Activated CD8-positive, alpha-beta memory T cell treated with anti-CD3 and anti-CD28 coated beads, Interleukin-2, amount 50 U/mL, for 24 hours (primary cell): ENCODE measurements at regions not wholly inside any gene's neighbourhood (a gene's known extent, or its start where the extent isn't known, plus 50 kb on each side); places are given as distances from the start of the nearest gene placed in this dataset.
"Not testable (repeated sequence)": the region's sequence is repeated elsewhere in the genome, so short reads cannot be mapped to it uniquely, and the experiment has no call there.

ENCODE experiments used
- DNase-seq: peaks from one replicate; pipeline ENCODE4 v3.0.0-alpha.2; 2020; ENCODE audit errors: extremely low read depth

DNA sequence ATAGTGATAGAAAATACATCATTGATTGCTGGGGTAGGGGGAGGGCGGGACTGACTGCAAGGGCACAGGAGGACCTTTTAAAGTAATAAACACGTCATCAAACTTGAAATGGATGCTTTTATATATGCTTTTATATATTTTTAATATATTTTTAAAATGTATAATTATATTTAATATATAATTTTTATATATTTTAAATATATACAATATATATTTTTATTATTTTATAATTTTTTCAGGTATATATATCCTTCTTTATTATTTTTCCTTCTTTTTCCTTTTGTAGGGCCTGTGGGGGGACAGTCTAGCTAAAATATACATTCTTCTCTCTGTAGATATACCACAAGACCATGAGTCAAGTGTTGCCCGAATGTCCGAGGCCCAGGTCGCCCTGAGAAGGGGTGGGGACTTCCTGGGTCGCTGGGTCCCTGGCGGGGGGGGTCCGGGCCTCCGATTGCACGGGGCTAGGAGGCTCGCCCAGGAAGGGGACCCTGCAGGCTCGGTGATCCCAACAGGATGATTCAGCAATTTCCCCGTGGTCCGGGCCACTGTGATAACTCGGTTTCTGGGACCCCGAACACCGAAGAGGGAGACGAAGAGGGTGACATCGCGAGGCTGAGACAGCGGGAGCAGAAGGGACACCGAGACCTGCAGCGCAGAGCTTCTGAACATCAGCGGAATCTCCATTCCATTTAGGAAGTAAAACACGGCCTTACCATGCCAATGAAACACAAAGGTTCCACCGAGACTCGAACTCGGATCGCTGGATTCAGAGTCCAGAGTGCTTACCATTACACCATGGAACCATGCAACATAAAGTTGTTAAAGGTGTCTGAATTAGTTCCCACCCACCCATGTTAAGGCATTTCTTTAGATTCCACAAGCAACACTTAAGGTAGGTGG lies 112.5 kb upstream of the NBPF11 start:
- DNase-seq: no peak

GRCh38 chr1:148263906-148264255 lies 111.8 kb upstream of the NBPF11 start:
- no peak for DNase-seq

GRCh38 chr1:148263128-148263905 lies 111.2 kb upstream of the NBPF11 start:
- DNase-seq: no peak

- DNase-seq: not testable (repeated sequence)
These were observed 109.6 kb upstream of the NBPF11 start for GRCh38 chr1:148261684-148262083.

- not testable (repeated sequence) for DNase-seq
These were observed 105.8 kb upstream of the NBPF11 start for GRCh38 chr1:148257886-148258285.

DNA sequence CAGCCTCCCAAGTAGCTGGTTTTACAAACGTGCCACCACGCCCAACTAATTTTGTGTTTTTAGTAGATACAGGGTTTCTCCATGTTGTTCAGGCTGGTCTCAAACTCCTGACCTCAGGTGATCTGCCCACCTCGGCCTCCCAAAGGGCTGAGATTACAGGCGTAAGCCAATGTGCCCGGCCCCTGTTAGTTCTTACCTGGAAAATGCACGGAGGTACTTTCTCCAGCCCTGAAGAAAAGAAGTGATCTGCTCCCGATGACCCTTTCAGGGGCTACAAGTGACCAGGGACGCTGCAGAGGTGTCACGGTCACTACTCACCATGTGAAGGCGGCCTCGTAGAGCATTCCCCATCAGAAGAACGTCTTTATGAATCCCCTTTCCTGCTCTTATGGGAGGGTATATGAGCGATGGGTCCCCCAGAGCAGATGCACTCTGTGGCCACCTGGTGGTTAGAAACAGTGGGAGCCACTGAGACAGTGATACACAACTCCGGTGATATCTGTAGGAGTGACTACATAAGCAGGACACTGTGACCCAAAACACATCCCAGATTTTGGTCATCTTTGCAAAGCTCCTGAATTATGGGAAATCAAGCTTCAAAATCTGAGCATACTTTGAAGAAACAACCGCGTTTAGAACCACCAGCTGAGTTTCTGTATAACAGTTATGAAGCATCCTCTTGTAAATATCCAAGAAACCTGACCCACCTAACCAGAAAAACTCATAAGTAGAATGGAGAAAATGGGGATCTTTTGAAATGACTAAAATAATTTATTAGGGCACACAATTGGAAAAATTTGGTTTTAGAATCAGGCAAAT lies 102.7 kb upstream of the NBPF11 start:
- DNase-seq: not testable (repeated sequence)

- not testable (repeated sequence) for DNase-seq
These were observed 101.7 kb upstream of the NBPF11 start for GRCh38 chr1:148253808-148254207.

GRCh38 chr1:148248798-148249197 lies 96.7 kb upstream of the NBPF11 start:
- DNase-seq: not testable (repeated sequence)

- not testable (repeated sequence) for DNase-seq
These were observed 94.3 kb upstream of the NBPF11 start for GRCh38 chr1:148246258-148246861.

- DNase-seq: not testable (repeated sequence)
These were observed 93.8 kb upstream of the NBPF11 start for GRCh38 chr1:148245843-148246242.

- DNase-seq: not testable (repeated sequence)
These were observed 93.4 kb upstream of the NBPF11 start for GRCh38 chr1:148245443-148245842.

GRCh38 chr1:148233250-148233649 lies 81.2 kb upstream of the NBPF11 start:
- not testable (repeated sequence) for DNase-seq

GRCh38 chr1:148228846-148229245 lies 76.8 kb upstream of the NBPF11 start:
- not testable (repeated sequence) for DNase-seq

DNA sequence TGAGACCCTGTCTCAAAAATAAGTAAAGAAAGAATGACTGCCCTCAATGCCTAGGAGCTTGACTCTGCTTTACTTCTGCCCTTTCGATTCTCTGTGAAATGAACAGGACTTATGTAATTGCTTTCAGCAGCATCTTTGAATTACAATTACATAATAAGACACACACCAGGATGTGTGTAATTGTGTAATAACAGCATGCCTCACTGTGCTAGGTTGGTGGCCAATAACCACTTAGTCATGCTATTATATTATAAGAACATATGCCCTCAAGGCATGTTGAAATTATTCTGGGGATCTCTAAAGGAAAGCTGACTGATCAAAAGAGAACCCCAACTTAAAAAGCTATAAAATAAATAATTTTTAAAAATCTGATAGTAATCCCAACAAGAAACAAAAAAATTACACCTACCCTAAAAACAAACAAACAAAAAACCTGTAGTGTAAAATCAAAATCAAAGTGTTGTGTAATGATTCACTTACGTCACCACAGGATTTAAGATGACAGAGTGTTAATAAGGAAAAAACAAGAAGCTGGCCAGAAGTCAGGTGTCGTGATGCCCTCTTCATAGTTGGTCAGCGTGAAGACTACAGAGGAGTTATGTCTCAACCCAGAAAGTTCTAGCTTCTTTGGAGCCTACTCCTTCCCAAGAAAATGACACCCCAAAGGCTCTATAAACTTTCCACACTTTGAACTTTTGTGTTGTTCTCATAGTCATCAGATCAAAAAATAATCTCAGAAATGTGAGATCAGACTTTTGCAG lies 70.5 kb upstream of the NBPF11 start:
- not testable (repeated sequence) for DNase-seq

DNA sequence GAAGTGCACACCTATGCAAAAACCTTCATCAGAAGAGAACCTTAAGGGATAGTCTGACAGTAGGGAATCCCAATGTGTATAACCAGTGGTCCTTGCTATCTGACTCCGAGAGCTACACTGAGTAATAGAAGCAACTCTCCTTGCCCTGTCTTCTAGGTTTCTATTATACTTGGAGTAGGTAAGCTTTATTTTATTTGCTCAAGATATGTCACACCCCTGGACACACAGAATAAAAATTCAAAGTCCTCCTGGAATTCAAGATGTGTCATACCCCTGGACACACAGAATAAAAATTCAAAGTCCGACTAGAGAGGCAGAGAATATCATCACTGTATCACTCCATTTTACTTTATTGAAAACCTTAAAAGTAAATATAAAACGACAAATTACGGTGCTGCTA lies 69.5 kb upstream of the NBPF11 start:
- DNase-seq: not testable (repeated sequence)

DNA sequence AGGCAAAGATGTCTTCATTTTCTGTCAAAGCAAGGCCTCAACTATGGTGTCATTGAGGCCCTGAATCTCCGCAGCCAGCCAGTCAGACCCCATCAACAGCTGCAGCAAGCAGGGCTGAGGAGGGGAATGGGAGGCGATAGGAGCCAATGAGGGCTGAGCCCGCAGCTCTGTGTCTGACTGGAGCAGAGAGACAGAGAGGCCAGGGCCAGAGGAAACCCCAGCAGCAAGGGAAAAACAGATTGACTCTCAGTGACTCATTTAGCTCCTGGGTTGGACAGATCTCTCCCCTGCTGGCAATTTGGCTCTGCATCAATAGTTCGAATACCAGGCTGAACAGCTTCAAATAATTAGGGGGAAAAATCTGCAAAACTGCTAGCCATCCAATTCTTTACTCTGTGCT lies 67.1 kb upstream of the NBPF11 start:
- DNase-seq: not testable (repeated sequence)

GRCh38 chr1:148211191-148211590 lies 59.1 kb upstream of the NBPF11 start:
- not testable (repeated sequence) for DNase-seq

DNA sequence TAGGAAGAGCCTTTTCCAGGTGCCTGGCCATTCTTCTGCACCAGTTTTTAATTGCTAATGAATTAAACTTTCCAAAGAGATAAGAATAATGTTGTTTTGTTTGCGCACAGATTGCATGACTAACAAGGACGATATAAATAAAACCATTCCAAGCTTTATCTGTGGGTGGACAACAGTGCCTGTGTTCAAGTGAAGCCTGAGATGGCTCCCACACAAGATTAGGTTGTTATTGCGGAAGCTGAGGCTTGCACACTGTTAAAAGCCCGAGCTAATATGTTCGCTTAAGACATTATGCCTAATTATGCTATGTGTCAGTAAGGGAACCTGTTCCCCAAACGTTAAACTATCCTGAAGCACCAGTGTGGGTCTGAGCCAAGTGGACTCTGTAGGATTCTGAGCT lies 58.5 kb upstream of the NBPF11 start:
- not testable (repeated sequence) for DNase-seq

DNA sequence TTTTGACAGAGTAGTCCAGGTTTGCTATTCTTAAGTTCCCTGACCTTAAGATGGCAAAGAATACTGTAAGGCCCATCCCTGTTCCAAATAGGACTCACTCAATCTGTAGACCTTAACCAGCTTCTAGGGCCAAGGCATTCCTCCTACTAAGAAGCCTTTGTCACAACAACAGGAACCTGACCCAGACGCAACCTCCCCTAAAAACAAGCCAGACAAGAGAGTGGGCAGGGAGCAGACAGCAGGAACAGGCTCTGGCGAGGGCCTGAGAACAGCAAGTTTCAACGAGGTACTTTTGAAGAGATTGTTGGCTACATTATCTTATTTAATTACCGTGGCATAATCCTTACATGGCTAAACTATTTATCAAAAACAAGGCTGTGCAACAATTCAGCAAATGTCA lies 58.1 kb upstream of the NBPF11 start:
- not testable (repeated sequence) for DNase-seq

DNA sequence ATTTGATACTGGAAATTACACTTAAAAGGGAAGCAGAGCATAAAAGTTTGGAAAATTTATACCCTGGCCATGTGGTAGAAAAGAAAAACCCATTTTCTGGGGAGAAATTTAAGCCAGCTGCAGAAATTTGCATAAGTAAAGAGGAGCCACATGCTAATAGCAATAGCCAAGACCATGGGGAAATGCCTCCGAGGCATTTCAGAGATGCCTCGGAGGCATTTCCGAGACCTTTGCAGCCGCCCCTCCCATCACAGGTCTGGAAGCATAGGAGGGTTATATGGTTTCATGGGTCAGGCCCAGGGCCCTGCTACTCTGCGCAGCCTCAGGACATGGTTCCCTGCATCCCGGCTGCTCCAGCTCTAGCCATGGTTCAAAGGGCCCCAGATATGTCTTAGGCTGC lies 49.9 kb upstream of the NBPF11 start:
- DNase-seq: not testable (repeated sequence)
